DMS79 (cell line): ENCODE measurements at regions not wholly inside any gene's neighbourhood (a gene's known extent, or its start where the extent isn't known, plus 50 kb on each side); places are given as distances from the start of the nearest gene placed in this dataset.
"Not testable (repeated sequence)": the region's sequence is repeated elsewhere in the genome, so short reads cannot be mapped to it uniquely, and the experiment has no call there.

Experiments
- DNase-seq: peaks from one replicate; lab custom pipeline; 2025; lab: John Stamatoyannopoulos, UW

DNA sequence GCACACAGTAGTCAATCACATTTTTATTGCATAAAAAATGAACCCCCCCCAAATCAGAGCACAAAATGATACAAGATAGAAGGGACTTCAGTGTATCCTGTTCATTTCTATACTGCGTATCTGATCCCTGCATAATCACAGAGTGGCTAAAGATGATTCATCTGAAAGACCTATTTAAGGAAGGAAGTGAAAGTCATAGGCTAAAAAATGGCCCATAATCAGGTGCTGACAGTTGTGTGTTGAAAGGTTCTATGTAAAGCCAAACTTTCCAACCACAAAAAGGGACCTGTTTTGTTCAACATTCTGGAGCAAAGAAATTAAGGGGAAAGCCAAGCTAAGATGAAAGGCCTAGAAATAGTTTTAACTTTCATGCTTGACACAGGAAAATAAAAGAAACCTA, 147.8 kb upstream of the ATP2B1 start:
- no peak for DNase-seq

DNA sequence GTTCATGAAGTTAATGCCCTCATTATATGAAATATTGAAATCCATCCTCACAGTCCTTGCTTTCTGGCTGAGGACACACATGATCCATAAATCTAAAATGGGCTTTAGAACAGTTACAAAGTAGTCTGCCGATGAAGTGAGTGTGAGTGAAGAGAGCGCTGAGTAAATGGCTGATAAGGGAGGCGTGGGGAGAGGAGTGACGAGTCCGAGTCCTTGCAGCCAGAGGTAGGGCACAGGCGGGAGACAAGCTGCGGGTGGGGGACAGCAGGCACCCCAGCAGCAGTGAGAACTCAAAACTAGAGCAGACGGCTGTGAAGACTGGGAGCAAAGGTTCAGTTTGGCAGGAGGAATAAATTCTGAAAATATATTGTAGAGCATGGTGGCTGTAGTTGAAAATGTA, 140.1 kb upstream of the ATP2B1 start:
- DNase-seq: no peak

DNA sequence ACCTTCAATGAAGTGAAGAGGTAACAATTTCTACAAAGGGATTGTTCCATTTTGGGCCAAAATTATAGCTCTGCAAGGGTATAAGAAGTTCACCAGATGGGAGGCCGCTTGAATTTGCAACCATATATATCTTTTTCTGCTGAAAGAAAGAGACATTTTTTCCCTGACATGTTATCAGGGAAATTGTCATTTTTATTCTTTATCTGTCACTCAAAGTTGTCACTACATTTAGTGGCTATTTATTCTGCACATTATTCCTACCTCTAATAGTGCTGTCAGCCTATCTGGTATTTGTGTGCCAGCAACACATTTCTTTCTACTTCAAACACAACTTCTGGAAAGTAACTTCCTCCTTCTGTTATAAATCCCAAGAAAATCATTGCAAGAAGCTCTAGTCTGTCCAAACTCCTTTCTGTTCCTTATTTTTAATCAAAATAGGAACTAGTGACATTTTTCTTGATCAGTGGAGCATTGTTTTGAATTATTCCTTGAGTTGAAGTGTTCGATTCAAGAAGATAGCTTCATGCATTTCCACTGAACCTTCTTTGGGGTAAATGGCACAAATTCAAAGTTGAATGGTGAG, 137.9 kb upstream of the ATP2B1 start:
- DNase-seq: no peak

DNA sequence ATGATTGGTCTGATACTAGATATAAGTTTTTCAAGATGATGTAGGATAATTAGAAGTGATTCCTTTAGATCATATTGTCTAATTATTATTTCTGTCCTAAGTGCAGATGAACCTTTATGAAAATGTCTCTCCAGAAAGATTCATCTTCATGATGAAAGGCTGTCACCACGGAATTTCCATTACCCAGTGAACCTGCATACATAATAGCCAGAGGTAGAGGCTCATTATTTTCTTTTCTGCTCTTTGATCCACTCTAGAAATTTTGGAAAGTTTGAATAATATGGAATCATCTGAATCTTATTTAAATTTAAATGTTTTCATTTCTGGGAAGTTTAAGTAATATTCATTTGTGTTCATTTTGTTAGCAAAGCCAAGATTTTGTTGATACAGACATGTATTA, 137.1 kb upstream of the ATP2B1 start:
- no peak for DNase-seq

DNA sequence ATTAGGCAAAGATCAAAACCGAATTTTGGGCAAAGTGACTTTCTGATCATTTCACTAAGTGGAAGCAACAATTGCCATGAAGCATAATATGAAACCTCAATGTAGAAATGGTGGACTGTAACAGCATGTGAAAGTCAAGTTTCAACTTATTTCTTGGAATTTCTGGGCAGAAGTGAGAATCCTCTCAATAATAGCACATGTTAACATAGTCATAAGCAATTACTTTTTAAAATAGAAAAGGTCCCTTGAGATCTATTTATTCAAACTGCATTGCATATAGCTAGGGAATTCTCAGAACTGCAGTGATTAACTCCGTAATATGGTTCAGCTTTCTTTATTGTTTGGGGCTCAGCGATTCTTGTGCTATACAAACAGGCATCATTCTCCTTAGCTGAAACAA, 136.7 kb upstream of the ATP2B1 start:
- DNase-seq: no peak

DNA sequence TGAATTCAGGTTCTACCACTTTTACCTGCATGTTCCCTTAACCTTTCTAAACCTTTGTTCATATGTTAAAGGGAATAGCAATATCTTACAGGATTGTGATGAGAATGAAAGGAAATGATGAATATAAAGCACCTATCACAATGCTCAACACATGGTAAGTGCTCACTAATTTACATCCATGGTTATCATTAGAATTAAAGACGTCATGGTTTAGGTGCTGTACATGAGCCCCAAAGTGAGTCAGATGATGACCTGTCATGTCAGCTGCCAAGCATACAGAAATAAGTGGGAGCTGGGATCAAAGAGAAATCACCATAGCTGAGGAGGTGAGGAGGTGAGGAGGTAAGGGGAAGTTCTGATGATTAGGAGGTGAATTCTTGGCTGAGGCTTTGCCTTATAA, 135.9 kb upstream of the ATP2B1 start:
- no peak for DNase-seq

DNA sequence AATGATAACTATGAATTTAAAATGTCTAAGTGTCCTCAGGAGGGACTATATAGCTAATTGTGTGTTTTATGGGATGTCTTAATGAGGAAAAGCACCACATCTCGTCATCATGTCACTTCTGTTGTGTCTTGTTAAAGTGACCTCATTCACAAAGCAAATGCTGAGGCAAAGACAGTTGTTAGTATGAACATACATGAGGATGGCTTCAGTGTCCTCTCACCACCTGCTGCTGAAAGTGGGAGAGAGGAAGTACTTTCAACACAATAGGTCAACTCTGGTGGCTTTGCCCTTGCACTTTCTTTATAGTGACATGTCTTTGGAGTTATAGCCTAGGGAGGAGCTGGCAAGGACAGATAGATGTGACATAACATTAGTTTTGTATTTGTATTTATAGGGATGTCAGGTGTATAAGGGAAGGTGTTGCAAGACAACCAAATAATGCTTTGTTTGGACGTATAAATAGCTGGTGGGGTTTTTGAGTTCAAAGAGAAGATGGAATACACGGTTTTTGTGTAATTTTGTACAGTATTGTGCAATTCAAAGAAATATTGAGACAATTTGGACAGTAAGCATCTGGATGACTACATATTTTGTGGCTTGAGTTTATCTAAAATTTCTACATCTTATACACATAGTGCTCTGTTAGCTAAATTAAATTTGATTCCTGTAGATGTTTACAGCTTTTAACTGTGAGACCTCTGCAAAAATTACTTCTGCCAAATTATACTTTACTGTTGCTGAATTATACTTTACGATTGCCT, 131.7 kb upstream of the ATP2B1 start:
- DNase-seq: no peak

DNA sequence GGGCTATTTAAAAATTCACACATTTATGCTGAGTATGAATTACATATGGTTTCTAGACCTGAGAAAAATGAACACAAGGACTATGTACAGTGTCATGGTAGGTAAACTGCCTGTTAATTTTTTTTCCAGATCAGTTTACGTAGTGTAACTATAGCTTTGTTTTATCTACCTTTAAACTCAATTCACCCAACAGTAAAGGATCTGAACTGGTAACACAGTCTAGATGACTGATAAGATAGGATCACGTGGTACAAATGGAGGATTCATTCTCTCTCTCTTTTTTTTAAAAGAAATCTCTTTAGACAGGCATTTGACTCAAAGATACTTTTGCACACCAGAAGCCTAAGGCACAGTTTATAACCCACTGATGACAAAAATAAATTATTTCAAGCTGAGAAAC, 130.8 kb upstream of the ATP2B1 start:
- no peak for DNase-seq

DNA sequence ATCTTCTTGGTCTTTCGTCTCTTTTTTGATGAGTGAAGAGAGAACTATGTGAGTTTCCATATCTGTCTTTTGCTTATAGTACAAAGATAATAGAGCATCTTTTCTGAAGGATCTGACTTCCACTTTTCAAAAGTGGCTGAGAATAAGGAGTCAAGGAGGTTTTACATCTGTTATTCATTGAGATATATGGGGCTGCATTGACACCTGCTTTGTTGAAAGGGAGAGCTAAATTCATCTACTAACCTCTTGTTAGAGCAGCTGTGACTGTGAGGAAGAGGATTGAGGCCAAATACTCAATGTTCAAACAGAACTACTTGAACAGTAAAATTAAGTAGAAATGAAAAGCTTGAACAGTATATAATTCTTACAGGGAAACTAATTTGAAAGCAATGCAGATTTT, 130.2 kb upstream of the ATP2B1 start:
- DNase-seq: no peak

DNA sequence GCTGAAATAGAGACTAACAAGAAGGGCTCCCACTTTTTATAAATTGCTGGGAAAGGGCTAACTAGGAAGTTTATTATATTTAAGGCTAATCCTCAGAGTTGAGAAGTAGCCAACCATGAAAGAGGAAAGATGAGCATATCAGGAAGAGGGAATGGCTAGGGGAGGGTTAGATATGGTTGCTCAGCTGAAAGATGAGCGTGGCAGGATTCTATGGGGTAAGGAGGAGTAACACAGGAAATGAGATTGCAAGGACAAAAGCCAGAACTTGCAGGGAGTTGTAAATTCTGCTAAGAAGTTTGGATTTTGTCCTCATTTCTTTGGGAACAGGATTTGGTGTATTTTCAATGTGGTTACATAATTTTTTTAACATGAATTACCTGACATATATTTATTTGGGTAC, 127.4 kb upstream of the ATP2B1 start:
- DNase-seq: no peak

DNA sequence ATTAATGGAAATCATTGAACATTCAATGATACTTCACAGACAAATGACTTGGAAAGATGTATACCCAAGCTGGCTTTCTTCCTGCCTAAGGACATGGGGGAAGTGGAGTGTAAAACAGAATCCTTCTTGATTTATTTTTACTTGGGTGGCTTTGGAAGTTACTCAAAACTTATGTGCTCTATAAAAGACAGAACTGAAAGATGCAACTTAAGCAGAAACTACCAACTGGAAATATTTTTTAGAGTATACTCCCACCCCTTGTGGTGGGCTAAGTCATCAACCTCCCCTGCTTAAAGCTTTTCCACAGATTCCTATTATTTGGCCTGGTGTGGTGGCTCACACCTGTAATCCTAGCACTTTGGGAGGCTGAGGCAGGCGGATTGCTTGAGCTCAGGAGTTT, 126.0 kb upstream of the ATP2B1 start:
- no peak for DNase-seq

DNA sequence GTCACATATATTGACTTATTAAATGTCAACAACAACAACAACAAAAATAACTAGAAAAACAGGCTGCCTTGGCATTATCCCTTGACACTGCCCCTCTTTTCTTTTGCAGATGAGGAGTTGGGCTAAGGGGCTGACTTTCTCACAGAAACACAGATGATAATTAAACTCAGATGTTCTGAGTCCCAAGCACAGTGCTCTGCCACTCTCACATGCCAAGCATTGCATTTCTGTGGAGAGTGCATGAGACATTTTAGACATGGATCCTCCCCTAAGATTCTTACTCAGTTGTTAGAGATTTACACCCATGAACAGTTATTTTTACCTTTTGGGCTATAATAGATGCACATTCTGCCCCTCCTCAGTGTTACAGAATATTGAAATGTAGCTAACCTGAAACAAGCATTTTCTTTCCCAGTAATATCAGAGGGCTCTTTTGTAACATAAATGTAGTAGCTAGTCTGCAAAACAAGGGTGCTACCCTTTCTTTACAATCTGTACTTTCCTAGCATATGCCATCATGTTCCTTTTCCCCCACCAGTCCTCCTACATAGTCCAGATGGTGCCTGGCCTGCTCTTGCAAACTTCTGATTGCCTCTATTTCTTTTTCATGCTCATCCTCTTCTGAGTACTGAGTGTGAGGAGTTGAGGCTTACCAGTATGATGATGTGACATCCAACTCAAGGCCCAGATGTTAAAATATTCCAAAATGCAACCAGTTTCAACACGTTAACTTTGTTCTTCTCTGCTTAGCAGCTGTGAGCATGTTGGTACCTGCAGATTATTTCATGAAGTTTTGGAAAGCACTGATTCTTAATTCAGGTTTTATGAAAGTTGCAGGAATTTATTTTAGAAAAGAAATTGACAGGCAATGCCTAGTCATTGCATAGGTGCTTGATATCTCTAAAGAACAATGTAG, 125.0 kb upstream of the ATP2B1 start:
- no peak for DNase-seq

DNA sequence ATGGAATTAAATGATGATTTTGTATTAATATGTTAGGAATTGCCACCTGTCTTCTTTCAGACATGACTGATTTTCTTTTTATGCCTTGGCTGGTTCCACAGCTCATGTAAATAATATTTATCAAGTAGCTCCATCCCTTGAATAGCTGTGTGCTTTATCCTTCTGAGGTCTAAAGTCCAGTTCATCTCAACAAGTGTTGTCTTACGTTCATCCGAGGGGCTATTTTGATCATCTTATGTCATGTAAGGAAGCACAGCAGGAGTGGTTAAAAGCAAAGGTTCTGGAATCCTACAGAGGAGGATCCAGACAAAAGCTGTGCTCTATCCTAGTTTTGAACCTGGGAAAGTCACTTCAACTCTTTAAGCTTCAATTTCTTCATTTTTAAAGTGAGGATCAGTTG, 123.7 kb upstream of the ATP2B1 start:
- DNase-seq: no peak

DNA sequence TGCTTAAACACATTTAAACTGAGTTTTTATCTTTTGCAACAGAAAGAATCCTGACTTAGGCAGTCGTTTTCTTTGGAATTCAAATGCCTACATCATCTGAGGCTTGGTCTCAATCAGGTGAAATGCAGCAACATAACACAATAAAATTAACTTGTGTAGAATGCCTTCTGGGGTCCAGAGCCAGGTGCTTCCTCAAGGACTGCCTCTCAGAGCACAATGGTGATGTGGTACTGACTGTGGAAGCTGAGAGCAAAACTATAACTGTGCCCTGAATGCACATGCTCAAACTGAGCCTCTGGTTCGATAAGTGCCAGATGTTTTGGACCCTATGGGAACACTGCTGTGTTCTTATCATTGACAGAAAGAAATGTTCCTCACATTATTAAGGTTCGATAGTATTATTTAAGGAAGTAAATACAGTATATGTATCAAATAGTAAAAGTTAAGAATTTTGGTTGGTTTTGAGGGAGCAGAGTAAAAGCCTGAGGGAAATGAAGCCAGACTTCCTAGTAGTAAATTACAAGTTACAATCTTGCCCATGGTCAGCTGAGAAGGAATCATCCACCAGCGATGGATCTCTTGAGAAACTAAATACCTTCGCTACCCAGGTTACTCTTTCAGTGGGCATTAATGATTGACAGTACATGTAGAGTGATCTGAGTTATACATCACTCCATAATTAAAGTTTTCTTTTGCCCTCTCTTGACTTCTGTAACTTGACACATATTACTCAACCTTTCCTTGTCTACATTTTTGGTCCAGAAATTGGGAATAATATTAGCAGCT, 122.9 kb upstream of the ATP2B1 start:
- DNase-seq: no peak

DNA sequence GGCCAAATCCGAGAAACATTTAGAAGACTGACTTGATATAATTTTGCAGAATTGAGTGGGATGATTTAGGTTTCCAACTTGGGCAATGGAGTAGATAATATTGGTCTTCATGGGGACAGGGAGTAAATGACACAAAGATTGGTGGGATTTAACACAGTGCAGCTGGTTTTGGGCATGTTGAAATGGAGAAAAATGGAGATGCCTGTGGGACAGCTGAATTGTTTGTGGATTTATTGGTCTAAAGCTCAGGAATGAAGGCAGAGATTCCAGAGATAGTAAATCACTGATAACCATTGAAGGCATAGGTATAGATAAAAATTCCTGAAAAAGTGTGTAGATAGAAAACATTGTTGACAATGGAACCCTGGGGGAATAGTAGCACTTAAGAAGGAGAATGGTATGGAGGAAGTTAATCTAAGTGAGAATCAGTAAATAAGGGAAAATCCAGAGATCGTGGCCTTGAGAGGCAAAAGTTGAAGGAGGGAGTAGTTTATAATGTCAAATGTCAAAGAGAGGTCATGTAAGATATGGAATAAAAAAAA, 120.9 kb upstream of the ATP2B1 start:
- DNase-seq: no peak

DNA sequence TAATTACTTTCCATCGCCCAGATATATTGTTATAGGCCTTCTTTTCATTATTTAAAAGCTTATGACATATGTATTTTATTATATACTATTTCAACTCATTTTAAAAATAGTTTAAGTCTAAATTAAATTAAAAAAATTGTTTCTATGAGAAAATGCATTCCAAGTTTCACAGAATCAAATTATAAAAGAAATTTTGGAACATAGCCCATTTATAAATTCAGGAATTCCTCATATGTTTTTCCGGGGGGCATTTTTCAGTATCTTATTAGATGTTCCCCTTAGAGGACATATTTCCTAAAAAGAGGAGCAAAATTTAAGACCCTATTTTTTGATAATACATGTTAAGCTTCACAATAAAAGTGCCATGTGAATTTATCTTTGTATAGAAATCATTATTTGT, 119.9 kb upstream of the ATP2B1 start:
- no peak for DNase-seq

DNA sequence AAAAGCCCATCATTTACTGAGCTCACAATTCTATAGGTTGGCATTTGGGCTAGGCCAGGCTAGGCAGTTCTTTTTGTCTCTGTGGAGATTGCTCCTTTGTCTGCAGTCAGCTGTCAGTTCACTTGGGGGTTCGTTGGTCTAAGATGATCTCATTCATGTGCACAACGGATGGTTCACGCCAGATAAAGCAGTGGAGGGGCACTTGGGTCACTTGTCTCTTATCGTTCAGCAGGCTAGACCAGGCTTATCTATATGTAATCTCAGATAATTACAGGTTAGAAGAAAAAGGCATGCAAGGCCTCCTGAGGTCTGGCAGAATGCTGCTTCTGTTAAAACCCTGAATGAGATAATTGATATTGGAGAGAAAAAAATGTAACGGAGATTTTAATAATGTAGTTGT, 119.0 kb upstream of the ATP2B1 start:
- DNase-seq: no peak

DNA sequence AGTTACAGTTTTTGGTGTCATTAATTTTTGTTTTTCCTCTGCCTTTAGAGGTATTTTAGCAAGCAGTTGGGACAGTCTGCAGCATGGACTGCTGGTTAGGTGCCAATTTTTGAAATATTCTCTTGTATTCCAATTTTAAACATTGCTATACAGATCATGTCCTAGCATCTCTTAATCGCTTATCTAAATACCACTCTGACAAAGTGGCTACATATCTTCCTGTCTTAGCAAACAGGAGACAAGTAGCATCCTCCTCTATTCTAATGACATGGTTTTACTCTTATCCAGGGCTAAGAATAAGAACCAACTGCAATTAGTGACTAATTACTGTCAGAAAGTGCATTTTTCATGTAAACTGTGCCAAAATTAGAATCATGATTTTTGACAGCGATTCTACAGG, 117.8 kb upstream of the ATP2B1 start:
- DNase-seq: no peak

DNA sequence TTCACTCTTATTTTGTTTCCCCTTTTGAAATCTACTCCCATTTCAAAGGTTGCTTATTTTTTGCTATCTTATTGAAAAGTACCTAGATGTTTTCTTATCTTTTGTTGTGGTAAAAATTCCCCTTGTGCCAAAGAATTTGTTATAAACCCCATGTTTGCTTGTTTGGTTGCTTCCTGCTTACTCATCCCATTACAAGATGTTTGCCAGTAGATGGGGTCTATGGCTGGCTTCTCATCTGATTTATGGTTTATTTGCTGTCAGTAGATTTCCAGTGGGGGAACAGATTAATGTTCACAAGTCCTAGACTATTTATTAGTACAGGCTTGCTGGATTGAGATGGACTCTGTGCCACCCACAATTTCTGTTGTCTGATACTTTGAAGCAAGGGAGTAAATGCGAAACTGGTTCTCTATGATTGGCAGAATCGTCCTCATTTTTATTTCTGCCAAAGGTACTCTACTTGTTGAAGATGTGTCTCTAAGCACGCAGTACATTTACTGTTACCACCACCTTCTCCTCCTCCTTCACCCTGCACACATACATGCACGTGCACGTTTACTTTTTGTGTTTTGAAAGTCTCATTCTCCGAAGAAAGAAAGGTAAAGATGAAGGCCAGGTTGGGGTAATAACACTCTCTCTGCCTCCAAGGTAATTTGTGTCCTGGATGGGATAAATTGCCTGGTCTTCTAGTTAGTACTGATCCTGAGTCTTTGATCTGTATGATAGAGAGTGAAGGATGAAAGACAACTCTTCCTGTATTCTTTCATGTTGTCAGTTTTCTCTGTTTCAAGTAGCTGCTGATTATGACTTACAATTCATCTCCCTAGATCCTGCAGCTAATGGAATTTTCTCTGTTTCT, 117.2 kb upstream of the ATP2B1 start:
- DNase-seq: no peak

DNA sequence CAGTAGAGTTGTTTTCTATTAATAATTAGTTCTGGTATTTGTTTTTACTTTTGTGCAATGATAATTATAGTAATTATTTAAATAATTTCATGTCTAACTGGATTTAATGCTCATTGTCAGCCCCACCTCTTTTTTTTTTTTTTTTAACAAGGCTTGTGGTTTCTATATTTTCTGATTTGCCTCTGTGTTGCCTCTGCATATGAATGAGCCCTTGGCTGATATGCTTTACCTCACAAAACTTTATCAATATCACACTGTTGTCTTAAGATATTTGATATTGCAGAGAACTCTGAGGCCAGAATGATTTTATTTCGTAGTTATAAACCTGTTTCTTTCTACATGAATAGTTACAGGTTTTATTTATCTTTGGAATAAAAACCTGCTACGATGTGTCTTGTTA, 116.2 kb upstream of the ATP2B1 start:
- no peak for DNase-seq

DNA sequence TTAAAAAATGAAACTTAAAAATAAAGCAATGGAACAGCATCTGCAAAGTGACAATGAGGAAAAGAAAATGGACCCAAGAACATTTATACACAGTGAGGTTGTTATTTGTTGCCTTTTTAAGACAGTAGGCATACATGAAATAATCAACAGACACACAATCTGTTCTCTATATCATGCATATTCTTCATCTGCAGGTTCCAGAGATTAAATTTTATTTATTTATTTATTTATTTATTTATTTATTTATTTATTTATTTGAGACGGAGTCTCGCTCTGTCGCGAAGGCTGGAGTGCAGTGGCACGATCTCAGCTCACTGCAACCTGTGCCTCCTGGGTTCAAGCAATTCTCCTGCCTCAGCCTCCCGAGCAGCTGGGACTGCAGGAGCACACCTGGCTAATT, 114.4 kb upstream of the ATP2B1 start:
- not testable (repeated sequence) for DNase-seq
